Fibroblast of peridontal ligament (primary cell): ENCODE measurements at regions not wholly inside any gene's neighbourhood (a gene's known extent, or its start where the extent isn't known, plus 50 kb on each side); places are given as distances from the start of the nearest gene placed in this dataset.

Experiments used
- DNase-seq: peaks from one replicate; pipeline ENCODE4 v3.0.0-alpha.2; 2010; ENCODE audit errors: extremely low read depth

GRCh38 chr2:103959174-103960128, 894.5 kb upstream of the POU3F3 start:
- DNase-seq: no peak

GRCh38 chr2:103960129-103960513, 893.8 kb upstream of the POU3F3 start:
- DNase-seq: no peak

GRCh38 chr2:103960951-103961350, 893.0 kb upstream of the POU3F3 start:
- DNase-seq: no peak

- no peak for DNase-seq
Observed at GRCh38 chr2:103961862-103962261, 892.1 kb upstream of the POU3F3 start.

GRCh38 chr2:103962670-103963069, 891.2 kb upstream of the POU3F3 start:
- no peak for DNase-seq

- DNase-seq: no peak
Observed at GRCh38 chr2:103963146-103963725, 890.7 kb upstream of the POU3F3 start.

- no peak for DNase-seq
Observed at GRCh38 chr2:103977241-103977640, 876.7 kb upstream of the POU3F3 start.

GRCh38 chr2:103977668-103978067, 876.2 kb upstream of the POU3F3 start:
- no peak for DNase-seq

GRCh38 chr2:103980401-103980800, 873.5 kb upstream of the POU3F3 start:
- no peak for DNase-seq

GRCh38 chr2:103982691-103983090, 871.2 kb upstream of the POU3F3 start:
- DNase-seq: no peak

- no peak for DNase-seq
Observed at GRCh38 chr2:103986001-103986400, 867.9 kb upstream of the POU3F3 start.

- no peak for DNase-seq
Observed at GRCh38 chr2:103991591-103991990, 862.3 kb upstream of the POU3F3 start.

GRCh38 chr2:104004821-104005220, 849.1 kb upstream of the POU3F3 start:
- DNase-seq: no peak

- no peak for DNase-seq
Observed at GRCh38 chr2:104016801-104017200, 837.1 kb upstream of the POU3F3 start.

GRCh38 chr2:104023306-104023705, 830.6 kb upstream of the POU3F3 start:
- DNase-seq: no peak

- no peak for DNase-seq
Observed at GRCh38 chr2:104023765-104024164, 830.1 kb upstream of the POU3F3 start.

- DNase-seq: no peak
Observed at GRCh38 chr2:104025295-104025694, 828.6 kb upstream of the POU3F3 start.

GRCh38 chr2:104026725-104027124, 827.2 kb upstream of the POU3F3 start:
- DNase-seq: no peak

GRCh38 chr2:104027321-104027720, 826.6 kb upstream of the POU3F3 start:
- DNase-seq: no peak

GRCh38 chr2:104028061-104028460, 825.9 kb upstream of the POU3F3 start:
- no peak for DNase-seq

- DNase-seq: no peak
Observed at GRCh38 chr2:104033399-104033798, 820.5 kb upstream of the POU3F3 start.

GRCh38 chr2:104040771-104041170, 813.1 kb upstream of the POU3F3 start:
- no peak for DNase-seq

GRCh38 chr2:104041351-104041750, 812.6 kb upstream of the POU3F3 start:
- DNase-seq: no peak
